ENCODE measurements at regions not wholly inside any gene's neighbourhood (a gene's known extent, or its start where the extent isn't known, plus 50 kb on each side); places are given as distances from the start of the nearest gene placed in this dataset.

DNA sequence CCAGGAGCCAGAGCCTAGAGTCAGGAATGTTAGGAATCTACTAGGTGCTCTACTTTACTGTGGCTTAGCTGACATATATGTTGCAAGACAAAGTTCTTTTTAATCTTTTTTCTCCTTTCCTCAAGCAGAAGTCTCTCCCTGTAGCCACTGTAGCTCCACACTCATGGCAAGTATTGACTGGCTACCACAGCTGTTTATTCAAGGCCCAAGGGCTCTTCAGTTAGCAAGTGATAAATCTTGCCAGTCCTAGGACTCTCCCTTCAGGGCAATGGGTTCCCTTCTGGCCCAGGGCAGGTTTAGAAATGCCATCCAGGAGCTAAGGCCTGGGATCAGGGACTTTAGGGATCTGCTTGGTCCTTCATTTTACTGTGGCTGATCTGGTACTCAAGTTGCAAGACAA is 82.0 kb upstream of the TNFRSF21 start:
- no peak for DNase-seq
- Mint-ChIP-seq H3K4me3 (no peak overlapping the region), H3K27ac (no peak overlapping the region), H3K9me3 (peaks cover 5 to 13% of the 10 kb centered on the region in 2 donors), H3K4me1 (ENCODE audit: low read depth in 2 of 2) (no peaks in the 10 kb centered on the region), H3K27me3 (peaks cover 26 to 37% of the 10 kb centered on the region in 2 donors), H3K36me3 (ENCODE audit: insufficient read depth) (peaks cover 4% of the 10 kb centered on the region)
- no peak for ATAC-seq (replicated peaks)

DNA sequence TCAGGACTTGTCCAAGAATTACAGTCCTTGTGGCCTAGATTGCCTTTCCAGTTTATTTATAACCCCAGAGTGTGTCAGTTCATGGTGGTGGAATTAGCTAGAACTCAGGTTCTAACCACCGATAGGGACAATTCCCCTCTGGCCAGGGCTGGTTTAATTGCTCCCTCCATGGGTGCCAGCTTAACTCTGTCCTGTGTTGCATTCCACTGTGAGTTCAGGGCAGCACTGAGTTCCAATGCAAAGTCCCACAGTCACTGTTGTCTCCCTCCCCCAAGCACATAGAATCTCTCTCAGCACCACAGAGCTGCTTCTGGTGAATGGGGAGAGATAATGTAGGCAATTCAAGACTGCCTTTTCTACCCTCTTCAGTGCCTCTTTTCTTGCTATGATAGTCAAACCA is 82.5 kb upstream of the TNFRSF21 start:
- ATAC-seq (replicated peaks) (no peak), DNase-seq (no peak)
- Mint-ChIP-seq H3K27ac (no peak overlapping the region), H3K36me3 (ENCODE audit: insufficient read depth) (peaks cover 4% of the 10 kb centered on the region), H3K9me3 (peaks cover 3 to 13% of the 10 kb centered on the region in 2 donors), H3K4me3 (no peak overlapping the region), H3K27me3 (peaks cover 26 to 37% of the 10 kb centered on the region in 2 donors), H3K4me1 (ENCODE audit: low read depth in 2 of 2) (no peaks in the 10 kb centered on the region)

DNA sequence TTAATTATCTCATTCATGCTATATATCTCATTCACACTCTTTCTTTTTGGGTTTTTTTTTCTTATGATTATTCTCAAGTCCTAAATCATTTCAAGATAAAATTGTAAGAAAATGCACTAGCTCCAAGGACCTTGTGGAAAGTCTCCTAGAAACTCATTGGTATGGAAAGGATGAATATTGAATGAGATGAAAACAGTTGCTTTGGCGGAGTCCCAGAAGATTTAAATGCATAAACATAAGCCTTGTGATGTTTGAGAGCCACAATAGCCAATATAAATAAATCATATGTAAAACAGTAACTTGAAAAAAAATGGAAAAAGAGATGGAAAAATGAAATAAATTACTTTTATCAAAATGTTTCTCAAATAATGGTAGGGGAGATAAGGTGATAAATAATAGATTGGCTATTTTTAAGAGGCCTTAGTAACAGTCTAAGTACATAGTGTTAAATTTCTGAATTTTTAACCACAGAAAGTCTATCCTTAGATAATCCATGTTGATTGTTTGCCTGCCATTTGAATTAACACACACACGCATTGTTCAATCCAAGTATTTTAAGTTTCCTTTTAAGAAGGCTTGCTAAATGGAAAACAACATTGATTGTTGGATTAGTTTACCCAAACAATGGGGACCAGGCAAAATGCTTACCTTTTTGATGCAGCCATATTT is 81.1 kb upstream of the CD2AP start:
- H3K4me1 Mint-ChIP-seq (ENCODE audit: low read depth in 2 of 2): no peaks in the 10 kb centered on the region
- H3K36me3 Mint-ChIP-seq (ENCODE audit: insufficient read depth): peaks cover under 1% of the 10 kb centered on the region
- H3K27me3 Mint-ChIP-seq: peaks cover 12 to 19% of the 10 kb centered on the region in 2 donors
- peaks cover 0 to 5% of the 10 kb centered on the region in 2 donors for H3K9me3 Mint-ChIP-seq
- H3K27ac Mint-ChIP-seq: no peak overlapping the region
- no peak for DNase-seq
- ATAC-seq (replicated peaks): no peak
- H3K4me3 Mint-ChIP-seq: no peak overlapping the region

DNA sequence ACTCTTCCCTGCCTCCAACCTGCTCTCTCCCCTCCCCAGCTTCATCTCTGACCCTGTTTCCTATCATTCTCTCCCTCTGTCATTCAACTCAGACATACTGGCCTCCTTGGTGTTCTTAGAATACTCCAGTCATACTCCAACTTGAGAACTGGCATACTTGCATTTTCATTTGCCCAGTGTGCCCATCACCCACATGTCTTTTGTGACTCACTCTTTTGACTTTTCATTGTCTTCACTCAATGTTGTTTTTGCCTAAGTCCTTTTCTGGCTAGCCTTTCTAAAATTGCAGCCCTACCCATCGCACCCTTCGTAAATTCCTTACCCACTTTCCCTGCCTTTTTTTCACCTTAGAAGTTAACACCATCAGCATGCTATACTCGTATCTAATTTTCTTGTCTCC is 77.0 kb upstream of the CD2AP start:
- no peaks in the 10 kb centered on the region for H3K4me1 Mint-ChIP-seq (ENCODE audit: low read depth in 2 of 2)
- H3K36me3 Mint-ChIP-seq (ENCODE audit: insufficient read depth): no peaks in the 10 kb centered on the region
- no peak overlapping the region for H3K27ac Mint-ChIP-seq
- H3K27me3 Mint-ChIP-seq: peaks cover 0 to 12% of the 10 kb centered on the region in 2 donors
- DNase-seq (no peak), ATAC-seq (replicated peaks) (no peak)
- no peaks in the 10 kb centered on the region for H3K9me3 Mint-ChIP-seq
- no peak overlapping the region for H3K4me3 Mint-ChIP-seq

DNA sequence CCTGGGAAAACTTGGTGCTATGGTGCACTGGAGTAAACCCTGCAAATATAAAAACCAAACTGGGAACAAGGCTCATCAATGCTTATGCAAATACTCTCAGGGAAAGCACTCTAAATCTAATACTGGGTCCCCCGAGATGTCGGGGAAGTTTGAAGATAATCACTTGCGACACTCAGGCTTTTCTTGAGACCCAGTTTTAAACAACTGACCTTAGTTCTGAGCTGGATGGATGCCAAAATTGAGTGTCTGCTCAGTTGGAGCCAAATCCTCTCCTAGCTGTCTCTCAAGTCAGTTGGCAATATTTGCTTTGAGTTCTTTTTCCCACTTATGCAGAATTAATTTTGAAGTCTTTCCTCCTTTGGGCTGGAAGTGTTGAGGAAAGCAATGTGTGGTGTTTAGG is 75.5 kb upstream of the CD2AP start:
- H3K27me3 Mint-ChIP-seq: peaks cover 0 to 17% of the 10 kb centered on the region in 2 donors
- DNase-seq (no peak), ATAC-seq (replicated peaks) (no peak)
- H3K4me1 Mint-ChIP-seq (ENCODE audit: low read depth in 2 of 2): no peaks in the 10 kb centered on the region
- no peaks in the 10 kb centered on the region for H3K36me3 Mint-ChIP-seq (ENCODE audit: insufficient read depth)
- H3K9me3 Mint-ChIP-seq: no peaks in the 10 kb centered on the region
- no peak overlapping the region for H3K4me3 Mint-ChIP-seq
- H3K27ac Mint-ChIP-seq: no peak overlapping the region

DNA sequence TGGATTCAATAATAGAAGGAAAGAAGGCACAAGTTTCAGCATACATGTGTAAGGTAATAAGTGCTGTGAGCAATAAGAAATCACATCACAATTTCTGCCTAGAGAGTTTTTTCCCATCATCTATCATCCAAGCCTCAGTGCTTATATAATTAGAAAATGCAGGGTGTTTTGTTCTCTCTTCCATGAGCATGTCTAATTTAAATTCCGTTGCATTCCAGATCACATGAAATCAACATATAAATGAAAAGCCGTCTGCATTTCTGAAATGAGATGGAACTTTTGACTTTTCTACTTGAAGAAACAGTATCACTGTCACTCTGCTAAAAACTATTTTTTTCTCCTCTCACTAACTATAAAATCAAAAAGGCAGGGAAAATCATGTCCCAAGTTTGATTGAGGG is 74.5 kb upstream of the CD2AP start:
- H3K27ac Mint-ChIP-seq: no peak overlapping the region
- no peaks in the 10 kb centered on the region for H3K36me3 Mint-ChIP-seq (ENCODE audit: insufficient read depth)
- H3K4me3 Mint-ChIP-seq: no peak overlapping the region
- H3K9me3 Mint-ChIP-seq: no peaks in the 10 kb centered on the region
- DNase-seq (no peak), ATAC-seq (replicated peaks) (no peak)
- H3K27me3 Mint-ChIP-seq: peaks cover 0 to 17% of the 10 kb centered on the region in 2 donors
- H3K4me1 Mint-ChIP-seq (ENCODE audit: low read depth in 2 of 2): no peaks in the 10 kb centered on the region

DNA sequence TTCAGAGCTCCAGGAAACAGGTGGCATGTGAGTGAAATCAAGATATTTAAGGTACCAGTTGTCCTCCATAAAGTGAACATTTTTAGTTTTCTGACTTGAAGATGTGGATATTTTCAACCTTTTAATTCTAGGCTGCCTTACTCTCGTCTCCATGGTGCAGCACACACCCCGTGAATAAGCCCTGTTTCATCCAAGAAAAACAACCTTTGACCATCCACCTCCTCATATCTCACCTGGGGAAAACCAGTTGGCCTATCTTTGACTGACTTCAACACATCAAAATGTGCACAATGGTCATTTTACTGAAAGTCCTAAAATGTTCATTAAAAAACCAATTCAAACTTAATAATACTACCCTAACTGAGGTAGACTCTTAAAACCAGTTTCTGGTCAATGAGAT is 73.8 kb upstream of the CD2AP start:
- DNase-seq (no peak), ATAC-seq (replicated peaks) (no peak)
- H3K9me3 Mint-ChIP-seq: no peaks in the 10 kb centered on the region
- H3K4me3 Mint-ChIP-seq: no peak overlapping the region
- H3K27ac Mint-ChIP-seq: no peak overlapping the region
- H3K36me3 Mint-ChIP-seq (ENCODE audit: insufficient read depth): no peaks in the 10 kb centered on the region
- H3K4me1 Mint-ChIP-seq (ENCODE audit: low read depth in 2 of 2): no peaks in the 10 kb centered on the region
- peaks cover 0 to 17% of the 10 kb centered on the region in 2 donors for H3K27me3 Mint-ChIP-seq

DNA sequence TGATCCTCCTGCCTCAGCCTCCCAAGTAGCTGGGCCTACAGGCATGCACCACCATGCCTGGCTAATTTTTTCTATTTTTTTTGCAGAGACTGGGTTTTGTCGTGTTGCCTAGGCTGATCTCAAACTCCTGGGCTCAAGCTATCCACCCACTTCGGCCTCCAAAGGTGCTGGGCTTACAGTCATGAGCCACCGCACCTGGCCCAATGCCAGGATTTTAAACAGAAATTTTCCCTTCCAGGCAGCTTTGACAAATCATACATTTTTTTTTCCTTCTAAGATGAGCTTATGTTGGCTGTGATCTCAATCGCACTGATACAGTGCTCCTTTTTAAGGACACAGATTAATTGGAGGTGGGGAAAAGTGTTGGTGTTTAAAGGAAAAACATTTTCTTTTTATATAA is 73.2 kb upstream of the CD2AP start:
- no peaks in the 10 kb centered on the region for H3K36me3 Mint-ChIP-seq (ENCODE audit: insufficient read depth)
- no peak overlapping the region for H3K4me3 Mint-ChIP-seq
- peaks cover 0 to 17% of the 10 kb centered on the region in 2 donors for H3K27me3 Mint-ChIP-seq
- H3K4me1 Mint-ChIP-seq (ENCODE audit: low read depth in 2 of 2): no peaks in the 10 kb centered on the region
- DNase-seq (no peak), ATAC-seq (replicated peaks) (no peak)
- no peak overlapping the region for H3K27ac Mint-ChIP-seq
- H3K9me3 Mint-ChIP-seq: no peaks in the 10 kb centered on the region

DNA sequence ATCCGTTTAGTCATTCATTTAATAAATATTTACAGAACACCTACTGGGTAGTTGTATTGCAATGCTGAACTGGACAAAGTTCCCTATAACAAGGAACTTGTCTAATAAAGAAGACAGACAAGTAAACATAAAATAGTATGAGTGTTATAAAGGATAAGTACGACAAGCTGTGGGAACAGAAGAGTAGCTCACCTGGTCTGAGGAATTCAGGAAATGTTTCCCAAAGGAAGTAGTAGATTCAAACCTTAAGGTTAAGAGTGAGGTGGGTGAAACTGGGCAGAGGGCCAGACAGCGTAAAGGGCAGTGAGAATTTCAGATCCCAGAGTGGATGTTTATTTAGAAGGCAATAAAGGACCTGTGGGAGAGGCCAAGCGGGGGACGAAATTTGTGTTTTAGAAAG is 72.3 kb upstream of the CD2AP start:
- Mint-ChIP-seq H3K9me3 (no peaks in the 10 kb centered on the region), H3K27ac (no peak overlapping the region), H3K36me3 (ENCODE audit: insufficient read depth) (no peaks in the 10 kb centered on the region), H3K4me3 (no peak overlapping the region), H3K4me1 (ENCODE audit: low read depth in 2 of 2) (no peaks in the 10 kb centered on the region), H3K27me3 (peaks cover 0 to 17% of the 10 kb centered on the region in 2 donors)
- ATAC-seq (replicated peaks): no peak
- no peak for DNase-seq

DNA sequence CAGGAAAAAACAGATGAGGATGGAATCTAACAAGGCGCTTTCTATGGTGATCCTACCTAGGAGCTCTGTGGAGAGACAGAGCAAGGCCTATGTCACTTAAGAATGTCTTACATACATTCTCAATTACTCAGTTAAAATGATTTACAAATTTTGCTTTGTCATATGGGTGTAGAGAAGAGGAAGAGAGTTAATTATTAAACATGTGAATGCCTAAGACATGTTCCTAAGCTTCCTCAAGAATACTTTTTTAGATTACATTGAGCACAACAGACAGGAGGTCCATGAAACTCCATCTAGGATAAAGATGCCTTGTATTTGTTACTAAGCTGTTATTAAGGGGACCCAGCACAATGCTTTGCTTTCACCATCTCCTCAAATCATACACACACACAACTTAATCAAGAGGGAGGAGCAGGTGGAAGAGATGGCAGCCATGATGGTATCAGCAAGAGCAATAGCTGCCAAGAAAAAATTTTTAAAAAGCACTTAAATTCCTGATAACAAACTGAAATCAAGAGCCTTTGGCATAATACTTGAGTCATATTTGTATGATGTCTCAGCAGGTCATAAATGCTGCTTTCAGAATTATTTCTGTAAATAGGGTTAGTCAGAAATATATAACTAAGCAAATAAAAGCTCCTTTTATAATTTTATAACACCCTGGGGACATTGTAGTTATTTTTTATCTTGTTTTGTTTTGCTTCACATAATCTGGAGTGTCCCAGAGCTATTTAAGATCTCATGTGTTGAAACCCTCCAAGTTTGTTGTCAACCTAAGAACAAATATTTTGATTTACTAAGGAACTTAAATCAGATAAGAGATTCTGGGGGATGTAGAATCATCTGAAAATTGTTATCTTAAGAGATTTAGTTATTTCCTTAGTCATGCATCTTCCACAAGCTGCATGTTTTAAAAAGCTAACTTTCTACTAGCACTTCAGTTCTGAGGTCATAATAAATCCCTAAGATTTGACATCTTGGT is 70.0 kb upstream of the CD2AP start:
- no peaks in the 10 kb centered on the region for H3K4me1 Mint-ChIP-seq (ENCODE audit: low read depth in 2 of 2)
- no peaks in the 10 kb centered on the region for H3K9me3 Mint-ChIP-seq
- H3K4me3 Mint-ChIP-seq: no peak overlapping the region
- no peaks in the 10 kb centered on the region for H3K36me3 Mint-ChIP-seq (ENCODE audit: insufficient read depth)
- H3K27ac Mint-ChIP-seq: no peak overlapping the region
- peaks cover 0 to 10% of the 10 kb centered on the region in 2 donors for H3K27me3 Mint-ChIP-seq
- no peak for DNase-seq
- ATAC-seq (replicated peaks): no peak

DNA sequence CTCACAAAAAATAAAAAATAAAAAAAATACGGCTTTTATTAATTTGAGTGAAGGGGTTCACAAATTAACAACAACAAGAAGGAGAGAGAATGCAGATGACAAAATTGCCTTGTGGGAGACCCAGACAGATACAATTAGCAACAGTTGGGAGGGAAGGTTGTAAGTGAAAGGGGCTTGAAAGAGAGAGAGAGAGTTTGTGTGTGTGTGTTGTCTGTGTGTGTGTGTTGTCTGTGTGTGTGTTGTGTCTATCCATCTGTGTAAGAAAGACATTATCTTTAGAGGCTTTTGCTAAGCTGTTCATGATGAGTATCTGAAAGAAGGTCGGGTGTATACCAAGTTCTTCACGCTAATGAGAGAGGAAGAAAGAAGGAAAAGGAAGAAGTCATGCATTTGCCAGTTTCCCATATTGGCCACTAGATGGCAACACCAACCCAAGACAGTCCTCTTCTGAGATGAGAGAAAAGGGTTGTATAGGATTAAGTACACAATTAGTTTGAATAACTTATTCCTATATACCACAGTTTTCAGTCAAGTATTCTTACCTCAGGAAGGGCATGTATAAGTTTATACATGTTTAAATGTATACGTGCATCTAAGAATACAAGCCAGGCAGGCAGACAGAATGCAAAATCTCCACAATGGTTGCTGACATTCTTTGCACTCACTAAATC is 63.7 kb upstream of the CD2AP start:
- Mint-ChIP-seq H3K4me1 (ENCODE audit: low read depth in 2 of 2) (peaks cover 15 to 16% of the 10 kb centered on the region in 2 donors), H3K9me3 (no peaks in the 10 kb centered on the region), H3K4me3 (peak overlapping the region; percentile 79 to 88), H3K36me3 (ENCODE audit: insufficient read depth) (no peaks in the 10 kb centered on the region), H3K27ac (peak overlapping the region in 1 of 2 donors; percentile 92), H3K27me3 (no peaks in the 10 kb centered on the region)
- peak; percentile 80 for ATAC-seq (replicated peaks)
- DNase-seq: peak; percentile 12 to 36 (median 23)

DNA sequence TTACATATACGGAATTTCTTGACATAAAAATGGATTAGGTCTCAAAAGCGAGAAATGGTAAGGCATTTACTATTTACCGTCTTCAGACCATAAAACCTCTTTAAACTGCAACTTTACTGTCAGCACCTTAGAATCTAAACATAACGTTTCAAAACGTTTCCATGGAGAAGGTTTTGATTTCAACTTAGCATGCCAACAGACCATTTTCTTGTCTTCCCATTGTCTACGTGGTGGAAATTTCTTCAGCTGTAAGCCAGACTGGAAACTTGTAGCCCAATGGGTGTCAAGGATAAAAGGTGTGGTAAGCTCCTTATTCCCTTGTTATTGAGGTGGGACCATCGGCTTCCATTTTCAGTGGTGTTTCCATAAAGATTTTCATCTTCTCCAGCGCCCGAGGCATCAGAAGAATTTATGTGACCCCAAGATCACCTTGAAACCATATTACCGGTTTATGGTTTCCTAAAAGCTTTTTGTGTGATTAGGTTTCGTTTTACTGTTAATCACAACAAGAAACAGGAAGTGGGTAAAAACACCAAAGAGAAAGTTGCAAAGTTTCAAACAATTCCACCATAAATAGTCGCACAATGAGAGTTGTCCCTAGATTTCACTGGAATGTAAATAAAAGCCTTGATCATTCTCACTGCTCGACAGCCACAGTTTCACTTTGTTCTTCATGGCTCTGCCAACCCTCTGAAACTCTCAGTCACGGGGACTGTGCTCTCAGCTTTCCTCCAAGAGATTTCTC is 63.0 kb upstream of the CD2AP start:
- peak overlapping the region; percentile 80 to 92 for H3K27ac Mint-ChIP-seq
- no peaks in the 10 kb centered on the region for H3K36me3 Mint-ChIP-seq (ENCODE audit: insufficient read depth)
- peaks cover 15 to 16% of the 10 kb centered on the region in 2 donors for H3K4me1 Mint-ChIP-seq (ENCODE audit: low read depth in 2 of 2)
- ATAC-seq (replicated peaks): peak; percentile 75
- peak in 1 of 3 experiments; percentile 7 for DNase-seq
- H3K4me3 Mint-ChIP-seq: peak overlapping the region; percentile 79 to 88
- no peaks in the 10 kb centered on the region for H3K27me3 Mint-ChIP-seq
- H3K9me3 Mint-ChIP-seq: no peaks in the 10 kb centered on the region
